ENCODE measurements at regions not wholly inside any gene's neighbourhood (a gene's known extent, or its start where the extent isn't known, plus 50 kb on each side); places are given as distances from the start of the nearest gene placed in this dataset.

DNA sequence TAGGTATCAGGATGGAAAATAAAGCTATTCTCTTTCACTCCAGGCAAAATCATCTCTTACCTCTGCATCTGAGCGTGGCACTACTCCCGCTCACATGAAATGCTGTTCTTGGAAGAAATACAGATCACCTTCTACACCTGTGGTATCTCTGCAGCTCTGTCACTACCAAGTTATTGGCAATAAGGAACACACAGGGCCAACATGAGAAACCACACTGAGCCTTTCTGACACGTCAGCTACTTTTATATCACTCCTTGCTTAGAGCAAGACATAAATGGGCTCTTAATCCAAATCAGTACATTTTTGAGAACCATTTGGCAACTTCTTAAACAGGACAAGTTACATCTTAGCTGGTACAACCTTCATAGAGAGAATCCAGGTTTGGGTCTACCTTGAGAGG, 101.8 kb upstream of the GUCY1A1 start:
- POLR2A ChIA-PET: no interaction called here
- Histone ChIP-seq H3K4me1 (ENCODE audit: control insufficient read depth in 1 of 2, insufficient read depth in 2 of 2, low read depth in 1 of 2, low read length in 1 of 2) (no peaks in the 10 kb centered on the region; a peak in 1 of 4 replicates), H4K20me1 (ENCODE audit: insufficient read depth) (no peaks in the 10 kb centered on the region), H3K27me3 (ENCODE audit: insufficient read depth) (no peaks in the 10 kb centered on the region), H3K9me2 (no peaks in the 10 kb centered on the region), H2AFZ (ENCODE audit: low read depth) (no peak overlapping the region), H3K79me2 (ENCODE audit: insufficient read depth) (no peaks in the 10 kb centered on the region), H3K36me3 (replicated peaks in 1 of 2; ENCODE audit: control insufficient read depth in 1 of 2, insufficient read depth in 2 of 2, low read length in 1 of 2) (no peaks in the 10 kb centered on the region), H3K9ac (no peak overlapping the region), H3F3A (replicated peaks; ENCODE audit: insufficient read depth) (no peaks in the 10 kb centered on the region), H3K9me3 (no peaks in the 10 kb centered on the region), H3K4me3 (ENCODE audit: low read depth in 2 of 2, low read length in 1 of 2) (no peak overlapping the region), H3K27ac (ENCODE audit: low read depth in 2 of 2, low read length in 1 of 2) (no peak overlapping the region), H3K4me2 (no peak overlapping the region)
- CTCF ChIA-PET: interaction anchor here (1.0 kb wide), 1 partner anchor 245 kb away, joined by 3 read pairs; no protein-coding TSS in a partner anchor
- 72% methylated on average over 3 of the region's 3 CpGs for WGBS (ENCODE audit: low lambda C conversion rate)
- DNase-seq: no peak
- TF ChIP-seq RXRA (IDR thresholded peaks at IDR 0.05; ENCODE audit: borderline replicate concordance, low read depth): no peak
- TF ChIP-seq GATA2 (CRISPR knock-in tag; IDR thresholded peaks at IDR 0.05): no peak
- TF ChIP-seq RCOR1 (IDR thresholded peaks at IDR 0.05; ENCODE audit: low read length): no peak
- TF ChIP-seq POLR2AphosphoS5 (IDR thresholded peaks at IDR 0.05; ENCODE audit: low read depth, low read length): no peak
- no peak for TF ChIP-seq USF1 (IDR thresholded peaks at IDR 0.05; ENCODE audit: borderline replicate concordance, low read depth)
- TF ChIP-seq CTCF (IDR thresholded peaks at IDR 0.05): no peak
- no peak for TF ChIP-seq TEAD4 (IDR thresholded peaks at IDR 0.05; ENCODE audit: borderline replicate concordance, insufficient read depth)
- no peak for TF ChIP-seq JUND (IDR thresholded peaks at IDR 0.05)
- no peak for TF ChIP-seq TCF12 (IDR thresholded peaks at IDR 0.05)
- no peak for TF ChIP-seq ZBTB33 (IDR thresholded peaks at IDR 0.05; ENCODE audit: borderline replicate concordance, low read depth)
- no peak for TF ChIP-seq FOXM1 (IDR thresholded peaks at IDR 0.05; ENCODE audit: low read depth)
- TF ChIP-seq EZH2phosphoT487 (IDR thresholded peaks at IDR 0.05; ENCODE audit: borderline replicate concordance, low read depth): no peak
- no peak for TF ChIP-seq RAD21 (IDR thresholded peaks at IDR 0.05; ENCODE audit: low read length)
- TF ChIP-seq MXI1 (IDR thresholded peaks at IDR 0.05; ENCODE audit: low read depth, low read length): no peak
- no peak for TF ChIP-seq SIN3A (IDR thresholded peaks at IDR 0.05; ENCODE audit: borderline replicate concordance, low read depth, low read length)
- TF ChIP-seq GABPA (IDR thresholded peaks at IDR 0.05; ENCODE audit: low read depth): no peak
- TF ChIP-seq FOXJ3 (CRISPR knock-in tag; IDR thresholded peaks at IDR 0.05): no peak
